OCI-LY7 (cell line): ENCODE measurements at regions not wholly inside any gene's neighbourhood (a gene's known extent, or its start where the extent isn't known, plus 50 kb on each side); places are given as distances from the start of the nearest gene placed in this dataset.

Experiments used
- BruUV-seq: library from RNA; stranded (reverse); fragments of 400-500 nt; replicated peaks from 2 replicates; lab custom pipeline; 2021; lab: Mats Ljungman, UMichigan
- CTCF ChIA-PET: fragments of 300-600 bp; sonication (Branson Sonifier 250); formaldehyde crosslinking; loops from one replicate; lab custom pipeline; 2022; ENCODE audit warnings: antibody characterized with exemption; ENCODE audit not compliant: unreplicated experiment; lab: Charles Lee
- POLR2A ChIA-PET: fragments of 300-600 bp; sonication (Branson Sonifier 250); formaldehyde crosslinking; loops from one replicate; lab custom pipeline; 2022; ENCODE audit warnings: antibody characterized with exemption; lab: Charles Lee
- DNase-seq: peaks from one replicate; pipeline ENCODE4 v3.0.0-alpha.2; 2015; ENCODE audit warnings: low spot score
- H2AFZ ChIP-seq: fragments of 200-600 bp; sonication (generic), shearing (Covaris generic); 2 replicates; pipeline ENCODE4 v1.6.1; 2014; ENCODE audit warnings: mild to moderate bottlenecking, antibody characterized with exemption, low read length, moderate library complexity
- H3K27ac ChIP-seq: fragments of 200-600 bp; sonication (generic); 2 replicates; pipeline ENCODE4 v1.5.1; 2014; ENCODE audit warnings: mixed run types, low read depth, mild to moderate bottlenecking, moderate library complexity, low read length, inconsistent platforms; ENCODE audit not compliant: poor library complexity, severe bottlenecking
- H3K36me3 ChIP-seq: fragments of 200-600 bp; sonication (generic); 2 replicates; pipeline ENCODE4 v1.6.1; 2014; ENCODE audit warnings: mild to moderate bottlenecking, antibody characterized with exemption, low read length, moderate library complexity, mixed read lengths; ENCODE audit not compliant: insufficient read depth
- H3K4me1 ChIP-seq: fragments of 200-600 bp; sonication (generic); 2 replicates; pipeline ENCODE4 v1.5.1; 2014; ENCODE audit warnings: mild to moderate bottlenecking, low read length; ENCODE audit not compliant: insufficient read depth, poor library complexity, severe bottlenecking
- H3K4me2 ChIP-seq: fragments of 200-600 bp; sonication (generic); 2 replicates; pipeline ENCODE4 v1.6.1; 2014; ENCODE audit warnings: mild to moderate bottlenecking, low read length
- H3K4me3 ChIP-seq: fragments of 200-600 bp; sonication (generic); 2 replicates; pipeline ENCODE4 v1.5.1; 2014; ENCODE audit warnings: mild to moderate bottlenecking, low read depth, low read length; ENCODE audit not compliant: poor library complexity, severe bottlenecking
- H3K79me2 ChIP-seq: fragments of 200-600 bp; sonication (generic); 2 replicates; pipeline ENCODE4 v1.6.1; 2016; ENCODE audit warnings: low read depth, mild to moderate bottlenecking, low read length, moderate library complexity, mixed read lengths; ENCODE audit not compliant: insufficient read depth
- H3K9me2 ChIP-seq: fragments of 200-600 bp; sonication (generic); 2 replicates; pipeline ENCODE4 v1.6.1; 2016; ENCODE audit warnings: mild to moderate bottlenecking, low read length, mixed read lengths; ENCODE audit not compliant: insufficient read depth
- H3K9me3 ChIP-seq: fragments of 200-600 bp; sonication (generic); 2 replicates; pipeline ENCODE4 v1.6.1; 2014; ENCODE audit warnings: mild to moderate bottlenecking, mixed run types, low read length, mixed read lengths
- H4K20me1 ChIP-seq: fragments of 200-600 bp; sonication (generic); 2 replicates; pipeline ENCODE4 v1.6.1; 2014; ENCODE audit warnings: mild to moderate bottlenecking, antibody characterized with exemption, low read length, moderate library complexity, mixed read lengths; ENCODE audit not compliant: insufficient read depth
- CTCF ChIP-seq: fragments of 200-600 bp; sonication (generic); conservative IDR thresholded peaks from 2 replicates; pipeline ENCODE4 v1.5.1; 2014; ENCODE audit warnings: mild to moderate bottlenecking, antibody characterized with exemption, low read length, moderate library complexity, mixed read lengths
- EZH2phosphoT487 ChIP-seq: fragments of 200-600 bp; sonication (generic); IDR thresholded peaks from 2 replicates; pipeline ENCODE4 v1.6.1; 2018; ENCODE audit warnings: low read depth, borderline replicate concordance, mild to moderate bottlenecking, mixed run types, antibody characterized with exemption, low read length, moderate library complexity, mixed read lengths
- intact Hi-C: fragments of 100-400 bp; cut with micrococcal nuclease; formaldehyde crosslinking; loops from one replicate; pipeline ENCODE4 v1.10.0; 2022; ENCODE audit not compliant: unreplicated experiment

- Histone ChIP-seq H3K79me2 (no peaks in the 10 kb centered on the region), H3K9me2 (no peaks in the 10 kb centered on the region), H3K27ac (no peak overlapping the region), H3K36me3 (no peaks in the 10 kb centered on the region), H3K4me3 (no peak overlapping the region), H3K4me1 (no peaks in the 10 kb centered on the region), H3K4me2 (no peak overlapping the region), H3K9me3 (no peaks in the 10 kb centered on the region), H2AFZ (no peak overlapping the region), H4K20me1 (no peaks in the 10 kb centered on the region)
- no peak for DNase-seq
- no peak for TF ChIP-seq EZH2phosphoT487
- no peak for TF ChIP-seq CTCF
- ChIA-PET POLR2A (no interaction called here), CTCF (no interaction called here)
- BruUV-seq, result no TSS peak
- intact Hi-C loops, result no loop called here
These were observed 129.7 kb upstream of the MYOCD start for GRCh38 chr17:12536021-12536420.

DNA sequence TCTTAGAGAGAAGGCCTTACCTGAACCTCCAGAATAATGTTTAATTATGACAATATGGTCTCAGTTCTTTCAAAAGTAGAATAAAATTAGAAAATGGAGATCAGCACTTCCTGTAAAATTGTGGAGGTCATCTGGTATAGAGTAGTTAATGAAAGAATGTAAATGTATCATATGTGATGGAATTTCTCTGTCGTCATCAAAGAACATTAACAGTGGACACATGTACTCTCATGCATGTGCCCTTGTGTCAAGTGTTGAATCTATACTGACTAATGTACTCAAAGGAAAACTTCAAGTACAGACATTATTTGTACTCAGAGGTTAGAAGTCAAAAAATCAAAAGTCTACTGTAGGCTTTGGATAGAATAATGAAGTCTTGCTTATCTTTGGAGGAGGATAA, 129.2 kb upstream of the MYOCD start:
- no peak overlapping the region for H3K4me3 ChIP-seq
- H2AFZ ChIP-seq, result no peak overlapping the region
- BruUV-seq, result no TSS peak
- no peaks in the 10 kb centered on the region for H4K20me1 ChIP-seq
- H3K4me1 ChIP-seq, result no peaks in the 10 kb centered on the region
- ChIA-PET CTCF (no interaction called here), POLR2A (no interaction called here)
- H3K27ac ChIP-seq, result no peak overlapping the region
- intact Hi-C loops, result no loop called here
- no peak for TF ChIP-seq CTCF
- TF ChIP-seq EZH2phosphoT487, result no peak
- no peaks in the 10 kb centered on the region for H3K36me3 ChIP-seq
- no peak overlapping the region for H3K4me2 ChIP-seq
- no peak for DNase-seq
- no peaks in the 10 kb centered on the region for H3K9me3 ChIP-seq
- H3K9me2 ChIP-seq, result no peaks in the 10 kb centered on the region
- H3K79me2 ChIP-seq, result no peaks in the 10 kb centered on the region

GRCh38 chr17:12537436-12537835, 128.3 kb upstream of the MYOCD start:
- ChIA-PET CTCF (no interaction called here), POLR2A (interaction anchor here (0.6 kb wide), 1 partner anchor 314 kb away, joined by 3 read pairs; no protein-coding TSS in a partner anchor)
- Histone ChIP-seq H4K20me1 (no peaks in the 10 kb centered on the region), H3K9me3 (no peaks in the 10 kb centered on the region), H3K4me3 (no peak overlapping the region), H3K27ac (no peak overlapping the region), H3K4me2 (no peak overlapping the region), H2AFZ (no peak overlapping the region), H3K36me3 (no peaks in the 10 kb centered on the region), H3K9me2 (no peaks in the 10 kb centered on the region), H3K4me1 (no peaks in the 10 kb centered on the region), H3K79me2 (no peaks in the 10 kb centered on the region)
- no TSS peak for BruUV-seq
- intact Hi-C loops, result no loop called here
- TF ChIP-seq CTCF, result no peak
- TF ChIP-seq EZH2phosphoT487, result no peak
- no peak for DNase-seq
